ENCODE measurements at regions not wholly inside any gene's neighbourhood (a gene's known extent, or its start where the extent isn't known, plus 50 kb on each side); places are given as distances from the start of the nearest gene placed in this dataset.

DNA sequence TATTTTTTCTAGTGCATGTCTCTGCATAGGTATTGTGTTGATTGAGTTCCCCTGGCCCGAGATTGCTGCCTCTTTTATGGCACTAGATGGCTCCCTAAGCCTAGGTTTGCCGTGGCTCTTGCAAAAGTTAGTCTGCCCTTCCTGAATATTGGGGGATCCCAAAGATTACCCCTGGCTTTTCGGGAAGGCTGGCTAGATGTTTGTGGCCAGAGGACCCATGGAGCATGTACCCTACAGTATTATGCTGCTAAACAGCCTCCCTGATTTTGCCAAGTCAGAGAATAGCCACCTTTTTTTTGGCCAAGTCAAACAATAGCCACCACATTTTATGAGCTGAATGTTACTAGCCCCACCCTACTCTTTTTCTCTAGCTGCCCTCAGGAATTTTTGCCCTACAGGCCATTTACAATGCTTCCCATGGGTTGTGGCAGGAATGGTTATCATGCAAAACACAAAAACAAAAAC, 343.2 kb downstream of the OLFM3 start:
- in situ Hi-C loops (cut with HindIII; ENCODE audit: low pct_unique_long_range_greater_than_20kb, low sequenced_read_pairs): no loop called here
- no peak for ATAC-seq
- BruUV-seq (replicated peaks): no TSS peak

DNA sequence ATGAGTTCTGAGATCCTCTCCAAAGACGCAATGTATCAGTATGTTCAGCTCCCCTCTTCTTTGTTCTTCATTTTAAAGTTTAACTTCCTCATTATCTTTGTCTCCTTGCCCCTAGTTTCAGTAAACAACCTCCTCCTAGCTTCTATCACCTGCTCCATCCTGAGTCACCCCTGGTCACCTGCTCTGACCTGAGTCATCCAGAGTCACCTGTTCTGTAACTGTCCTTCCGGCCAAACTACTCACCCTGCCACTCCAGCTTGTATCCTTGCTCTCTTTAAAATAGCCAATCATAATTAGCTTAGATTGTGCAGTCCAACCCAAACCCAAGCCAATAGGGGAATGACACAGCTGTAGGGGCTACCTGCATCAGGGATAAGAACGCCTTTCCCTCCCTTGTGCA, 332.0 kb downstream of the OLFM3 start:
- TF ChIP-seq, protein P1, sequence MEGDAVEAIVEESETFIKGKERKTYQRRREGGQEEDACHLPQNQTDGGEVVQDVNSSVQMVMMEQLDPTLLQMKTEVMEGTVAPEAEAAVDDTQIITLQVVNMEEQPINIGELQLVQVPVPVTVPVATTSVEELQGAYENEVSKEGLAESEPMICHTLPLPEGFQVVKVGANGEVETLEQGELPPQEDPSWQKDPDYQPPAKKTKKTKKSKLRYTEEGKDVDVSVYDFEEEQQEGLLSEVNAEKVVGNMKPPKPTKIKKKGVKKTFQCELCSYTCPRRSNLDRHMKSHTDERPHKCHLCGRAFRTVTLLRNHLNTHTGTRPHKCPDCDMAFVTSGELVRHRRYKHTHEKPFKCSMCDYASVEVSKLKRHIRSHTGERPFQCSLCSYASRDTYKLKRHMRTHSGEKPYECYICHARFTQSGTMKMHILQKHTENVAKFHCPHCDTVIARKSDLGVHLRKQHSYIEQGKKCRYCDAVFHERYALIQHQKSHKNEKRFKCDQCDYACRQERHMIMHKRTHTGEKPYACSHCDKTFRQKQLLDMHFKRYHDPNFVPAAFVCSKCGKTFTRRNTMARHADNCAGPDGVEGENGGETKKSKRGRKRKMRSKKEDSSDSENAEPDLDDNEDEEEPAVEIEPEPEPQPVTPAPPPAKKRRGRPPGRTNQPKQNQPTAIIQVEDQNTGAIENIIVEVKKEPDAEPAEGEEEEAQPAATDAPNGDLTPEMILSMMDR (IDR thresholded peaks at IDR 0.05): no peak
- TF ChIP-seq, protein P2, sequence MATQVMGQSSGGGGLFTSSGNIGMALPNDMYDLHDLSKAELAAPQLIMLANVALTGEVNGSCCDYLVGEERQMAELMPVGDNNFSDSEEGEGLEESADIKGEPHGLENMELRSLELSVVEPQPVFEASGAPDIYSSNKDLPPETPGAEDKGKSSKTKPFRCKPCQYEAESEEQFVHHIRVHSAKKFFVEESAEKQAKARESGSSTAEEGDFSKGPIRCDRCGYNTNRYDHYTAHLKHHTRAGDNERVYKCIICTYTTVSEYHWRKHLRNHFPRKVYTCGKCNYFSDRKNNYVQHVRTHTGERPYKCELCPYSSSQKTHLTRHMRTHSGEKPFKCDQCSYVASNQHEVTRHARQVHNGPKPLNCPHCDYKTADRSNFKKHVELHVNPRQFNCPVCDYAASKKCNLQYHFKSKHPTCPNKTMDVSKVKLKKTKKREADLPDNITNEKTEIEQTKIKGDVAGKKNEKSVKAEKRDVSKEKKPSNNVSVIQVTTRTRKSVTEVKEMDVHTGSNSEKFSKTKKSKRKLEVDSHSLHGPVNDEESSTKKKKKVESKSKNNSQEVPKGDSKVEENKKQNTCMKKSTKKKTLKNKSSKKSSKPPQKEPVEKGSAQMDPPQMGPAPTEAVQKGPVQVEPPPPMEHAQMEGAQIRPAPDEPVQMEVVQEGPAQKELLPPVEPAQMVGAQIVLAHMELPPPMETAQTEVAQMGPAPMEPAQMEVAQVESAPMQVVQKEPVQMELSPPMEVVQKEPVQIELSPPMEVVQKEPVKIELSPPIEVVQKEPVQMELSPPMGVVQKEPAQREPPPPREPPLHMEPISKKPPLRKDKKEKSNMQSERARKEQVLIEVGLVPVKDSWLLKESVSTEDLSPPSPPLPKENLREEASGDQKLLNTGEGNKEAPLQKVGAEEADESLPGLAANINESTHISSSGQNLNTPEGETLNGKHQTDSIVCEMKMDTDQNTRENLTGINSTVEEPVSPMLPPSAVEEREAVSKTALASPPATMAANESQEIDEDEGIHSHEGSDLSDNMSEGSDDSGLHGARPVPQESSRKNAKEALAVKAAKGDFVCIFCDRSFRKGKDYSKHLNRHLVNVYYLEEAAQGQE (IDR thresholded peaks at IDR 0.05; ENCODE audit: insufficient read depth in 1 of 2, low read depth in 2 of 2, low read length in 1 of 2): no peak
- Histone ChIP-seq H3K36me3 (ENCODE audit: control insufficient read depth, insufficient read depth, low read length) (no peaks in the 10 kb centered on the region), H3K27ac (ENCODE audit: low read length) (no peak overlapping the region), H3K9me3 (ENCODE audit: control insufficient read depth, insufficient read depth, low read depth, low read length) (no peaks in the 10 kb centered on the region; the same call in 1 of the 2 replicates), H3K4me3 (ENCODE audit: low read depth in 2 of 2, low read length in 2 of 2) (no peak overlapping the region), H3K27me3 (ENCODE audit: control insufficient read depth, insufficient read depth, low read length) (no peaks in the 10 kb centered on the region), H3K4me1 (ENCODE audit: control insufficient read depth, insufficient read depth, low read length) (no peaks in the 10 kb centered on the region)
- ATAC-seq (no peak), DNase-seq (ENCODE audit: low read depth, low spot score) (no peak)
- ChIA-PET CTCF (no interaction called here), POLR2A (no interaction called here)
- intact Hi-C loops (cut with micrococcal nuclease; ENCODE audit: unreplicated experiment) (no loop called here), in situ Hi-C loops (cut with HindIII; ENCODE audit: low pct_unique_long_range_greater_than_20kb, low sequenced_read_pairs) (no loop called here)
- no TSS peak for BruUV-seq (replicated peaks)

More for the DNA sequence above, 343.2 kb downstream of the OLFM3 start:
- Histone ChIP-seq H3K36me3 (ENCODE audit: control insufficient read depth, insufficient read depth, low read length) (no peaks in the 10 kb centered on the region), H3K27ac (ENCODE audit: low read length) (no peak overlapping the region), H3K4me1 (ENCODE audit: control insufficient read depth, insufficient read depth, low read length) (no peaks in the 10 kb centered on the region), H3K27me3 (ENCODE audit: control insufficient read depth, insufficient read depth, low read length) (no peaks in the 10 kb centered on the region), H3K9me3 (ENCODE audit: control insufficient read depth, insufficient read depth, low read depth, low read length) (no peaks in the 10 kb centered on the region), H3K4me3 (ENCODE audit: low read depth in 2 of 2, low read length in 2 of 2) (no peak overlapping the region)
- no peak for DNase-seq (ENCODE audit: low read depth, low spot score)
- intact Hi-C loops (cut with micrococcal nuclease; ENCODE audit: unreplicated experiment): no loop called here
- TF ChIP-seq POLR2AphosphoS5 (IDR thresholded peaks at IDR 0.05; ENCODE audit: low read depth, low read length) (no peak), SIN3A (IDR thresholded peaks at IDR 0.05; ENCODE audit: borderline replicate concordance, insufficient read depth, low read depth, low read length) (no peak), TCF7L2 (IDR thresholded peaks at IDR 0.05; ENCODE audit: low read depth, low read length) (no peak)
- TF ChIP-seq, protein P2 (IDR thresholded peaks at IDR 0.05; ENCODE audit: insufficient read depth in 1 of 2, low read depth in 2 of 2, low read length in 1 of 2): no peak
- TF ChIP-seq, protein P1 (IDR thresholded peaks at IDR 0.05): no peak
- ChIA-PET POLR2A (no interaction called here), CTCF (no interaction called here)

All from Panc1 (cell line).